GM23248 (cell line): ENCODE measurements at regions not wholly inside any gene's neighbourhood (a gene's known extent, or its start where the extent isn't known, plus 50 kb on each side); places are given as distances from the start of the nearest gene placed in this dataset.

Source experiments
- DNase-seq: peaks from one replicate; pipeline ENCODE4 v3.0.0-alpha.2; 2015
- H2AFZ ChIP-seq: fragments of 200-600 bp; sonication (generic); 2 replicates; pipeline ENCODE4 v1.6.1; 2016; ENCODE audit warnings: antibody characterized with exemption
- H3F3A ChIP-seq: fragments of 200-600 bp; sonication (generic); 2 replicates; pipeline ENCODE4 v1.6.1; 2016; ENCODE audit warnings: mild to moderate bottlenecking, antibody characterized with exemption, mixed run types; ENCODE audit not compliant: insufficient read depth
- H3K27ac ChIP-seq: fragments of 200-600 bp; sonication (generic); 2 replicates; pipeline ENCODE4 v1.5.1; 2016; ENCODE audit warnings: mild to moderate bottlenecking
- H3K27me3 ChIP-seq: fragments of 200-600 bp; sonication (generic); replicated peaks from 2 replicates; pipeline ENCODE4 v1.6.1; 2016; ENCODE audit warnings: mild to moderate bottlenecking; ENCODE audit not compliant: insufficient read depth
- H3K36me3 ChIP-seq: fragments of 200-600 bp; sonication (generic); 2 replicates; pipeline ENCODE4 v1.6.1; 2016; ENCODE audit warnings: low read depth, mild to moderate bottlenecking
- H3K4me1 ChIP-seq: fragments of 200-600 bp; sonication (generic); 2 replicates; pipeline ENCODE4 v1.6.1; 2016; ENCODE audit warnings: mild to moderate bottlenecking; ENCODE audit not compliant: insufficient read depth
- H3K4me2 ChIP-seq: fragments of 200-600 bp; sonication (generic); one replicate; pipeline ENCODE4 v1.6.1; 2016; ENCODE audit warnings: mild to moderate bottlenecking; ENCODE audit not compliant: unreplicated experiment
- H3K4me3 ChIP-seq: fragments of 200-600 bp; sonication (generic); 2 replicates; pipeline ENCODE4 v1.5.1; 2016; ENCODE audit warnings: mild to moderate bottlenecking
- H3K79me2 ChIP-seq: fragments of 200-600 bp; sonication (generic); 2 replicates; pipeline ENCODE4 v1.6.1; 2016; ENCODE audit warnings: mild to moderate bottlenecking; ENCODE audit not compliant: insufficient read depth
- H3K9ac ChIP-seq: fragments of 200-600 bp; sonication (generic); 2 replicates; pipeline ENCODE4 v1.6.1; 2016; ENCODE audit warnings: mild to moderate bottlenecking
- H3K9me2 ChIP-seq: fragments of 200-600 bp; sonication (generic); 2 replicates; pipeline ENCODE4 v1.6.1; 2016; ENCODE audit warnings: mixed run types, mild to moderate bottlenecking, moderate library complexity; ENCODE audit not compliant: insufficient read depth
- H3K9me3 ChIP-seq: fragments of 200-600 bp; sonication (generic); one replicate; pipeline ENCODE4 v1.6.1; 2017; ENCODE audit warnings: low read depth
- H4K20me1 ChIP-seq: fragments of 200-600 bp; sonication (generic); 2 replicates; pipeline ENCODE4 v1.6.0; 2016; ENCODE audit not compliant: insufficient read depth
- EZH2 ChIP-seq: fragments of 200-600 bp; sonication (generic); IDR thresholded peaks from 2 replicates; pipeline ENCODE4 v1.6.1; 2018; ENCODE audit warnings: antibody characterized with exemption, mild to moderate bottlenecking; ENCODE audit not compliant: insufficient read depth, poor library complexity, severe bottlenecking
- EZH2phosphoT487 ChIP-seq: fragments of 200-600 bp; sonication (generic); IDR thresholded peaks from 2 replicates; pipeline ENCODE4 v1.6.1; 2018; ENCODE audit warnings: antibody characterized with exemption, moderate library complexity, mild to moderate bottlenecking, low read depth; ENCODE audit not compliant: insufficient read depth
- WGBS, 2 experiments: methylation state at CpG; one replicate each; pipeline ENCODE4 v1.1.6; 2015 to 2017; ENCODE audit warnings: low lambda C conversion rate in 2 of 2, low coverage in 1 of 2; ENCODE audit errors: missing lambda C conversion rate in 2 of 2; 5-methylcytosine and 5-hydroxymethylcytosine counted together
- in situ Hi-C: fragments of 300-500 bp; cut with MboI; formaldehyde crosslinking; loops from 2 replicates; pipeline ENCODE4 v1.15.0; 2020

DNA sequence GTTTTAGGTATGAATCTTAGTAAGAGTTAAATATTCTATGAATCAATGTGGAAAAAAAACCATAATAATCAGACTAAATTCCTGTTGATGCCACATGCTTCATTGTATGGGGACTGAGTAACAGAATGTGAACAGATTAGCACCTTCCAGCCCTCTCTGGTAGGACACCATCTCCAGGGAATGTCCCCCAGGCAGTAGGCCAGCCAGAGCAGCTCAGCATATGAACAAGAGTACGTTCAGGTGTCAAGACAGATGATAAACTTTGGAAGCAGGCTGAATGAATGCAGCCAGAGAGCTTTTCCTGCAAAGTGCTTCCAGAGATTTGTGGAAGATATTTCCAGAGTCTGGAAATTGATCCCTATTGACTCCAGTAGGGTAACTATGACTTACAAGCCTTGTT is 204.4 kb downstream of the RPS29 start:
- Histone ChIP-seq H3K9ac (no peak overlapping the region), H2AFZ (no peak overlapping the region), H3K79me2 (no peaks in the 10 kb centered on the region), H3K4me1 (no peaks in the 10 kb centered on the region), H3K4me2 (no peak overlapping the region), H3F3A (no peaks in the 10 kb centered on the region), H3K9me2 (no peaks in the 10 kb centered on the region), H3K9me3 (no peaks in the 10 kb centered on the region), H3K27ac (no peak overlapping the region), H3K4me3 (no peak overlapping the region), H4K20me1 (no peaks in the 10 kb centered on the region), H3K27me3 (no peaks in the 10 kb centered on the region), H3K36me3 (no peaks in the 10 kb centered on the region)
- 0% methylated on average over 1 of the region's 1 CpG for WGBS, 2 experiments
- in situ Hi-C loops, result no loop called here
- TF ChIP-seq EZH2phosphoT487 (no peak), EZH2 (no peak)
- DNase-seq, result no peak

DNA sequence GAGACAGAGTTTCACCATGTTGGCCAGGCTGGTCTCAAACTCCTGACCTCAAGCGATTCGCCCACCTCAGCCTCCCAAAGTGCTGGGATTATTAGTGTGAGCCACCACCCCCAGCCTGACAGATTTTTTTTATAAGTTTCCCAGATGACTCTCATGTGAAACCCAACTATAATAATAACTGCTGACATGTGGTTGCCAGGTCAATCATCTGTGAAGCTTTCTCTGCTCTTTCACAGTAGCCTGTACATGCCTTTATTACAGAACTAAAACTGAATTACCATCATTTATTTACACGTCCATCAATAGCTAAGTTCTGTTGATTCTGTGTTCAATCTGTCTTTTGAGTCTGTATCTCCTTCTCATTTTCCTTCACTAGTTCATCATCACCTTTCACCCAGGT is 218.5 kb downstream of the RPS29 start:
- Histone ChIP-seq H3K4me2 (no peak overlapping the region), H3K4me1 (no peaks in the 10 kb centered on the region), H3K9ac (no peak overlapping the region), H4K20me1 (no peaks in the 10 kb centered on the region), H3K79me2 (no peaks in the 10 kb centered on the region), H3K4me3 (no peak overlapping the region), H3K9me3 (no peaks in the 10 kb centered on the region), H3K9me2 (no peaks in the 10 kb centered on the region), H3K27ac (no peak overlapping the region), H3K27me3 (no peaks in the 10 kb centered on the region), H2AFZ (no peak overlapping the region), H3K36me3 (no peaks in the 10 kb centered on the region), H3F3A (no peaks in the 10 kb centered on the region)
- WGBS, 2 experiments, result 0 to 4% methylated on average over 3 of the region's 3 CpGs
- TF ChIP-seq EZH2 (no peak), EZH2phosphoT487 (no peak)
- no peak for DNase-seq
- in situ Hi-C loops, result no loop called here

DNA sequence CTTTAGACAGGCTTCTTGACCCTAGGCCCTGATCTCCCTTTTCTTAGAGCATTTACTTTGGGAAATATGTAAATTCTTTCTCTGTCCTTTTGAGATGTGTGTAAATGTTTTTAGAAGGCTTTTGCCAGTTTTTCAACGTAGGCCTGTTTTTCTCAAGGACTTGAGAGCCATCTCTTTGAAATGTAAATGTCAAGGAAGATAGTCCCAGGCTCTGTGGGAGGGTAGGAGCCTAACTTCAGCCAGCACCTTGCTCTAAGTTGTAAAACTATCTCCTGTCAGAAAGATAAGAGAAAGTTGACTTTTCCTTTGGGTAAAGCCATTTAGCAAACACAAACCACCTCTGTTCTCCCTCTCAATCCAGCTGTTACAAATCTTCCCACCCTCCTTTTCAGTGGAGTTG is 219.8 kb downstream of the RPS29 start:
- no peaks in the 10 kb centered on the region for H4K20me1 ChIP-seq
- H3K36me3 ChIP-seq, result no peaks in the 10 kb centered on the region
- no peaks in the 10 kb centered on the region for H3K9me3 ChIP-seq
- no peak overlapping the region for H3K27ac ChIP-seq
- H3K9ac ChIP-seq, result no peak overlapping the region
- in situ Hi-C loops, result no loop called here
- WGBS, 2 experiments, result 0 to 12% methylated on average over 1 of the region's 1 CpG
- H3K79me2 ChIP-seq, result no peaks in the 10 kb centered on the region
- no peak overlapping the region for H3K4me2 ChIP-seq
- H3K4me3 ChIP-seq, result no peak overlapping the region
- DNase-seq, result no peak
- no peak overlapping the region for H2AFZ ChIP-seq
- no peaks in the 10 kb centered on the region for H3K9me2 ChIP-seq
- no peaks in the 10 kb centered on the region for H3K27me3 ChIP-seq
- no peaks in the 10 kb centered on the region for H3F3A ChIP-seq
- no peak for TF ChIP-seq EZH2phosphoT487
- no peak for TF ChIP-seq EZH2
- H3K4me1 ChIP-seq, result no peaks in the 10 kb centered on the region

DNA sequence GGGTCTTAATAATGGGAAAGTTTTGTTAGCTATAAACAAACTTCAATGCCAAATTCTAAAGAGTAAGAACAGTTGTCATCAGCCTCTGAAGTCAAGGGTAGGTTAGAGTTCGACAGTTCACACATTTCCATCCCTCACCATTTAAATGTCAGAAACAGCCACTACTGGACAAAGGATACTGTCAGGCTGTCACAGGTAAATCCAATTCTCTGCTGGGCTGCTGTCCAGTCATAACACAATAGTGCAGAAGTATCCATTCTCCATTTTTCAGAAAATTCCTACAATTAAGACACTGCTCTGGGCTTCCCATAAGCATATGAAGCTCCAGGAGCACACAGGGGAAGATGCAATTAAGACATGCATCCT is 221.4 kb downstream of the RPS29 start:
- Histone ChIP-seq H2AFZ (no peak overlapping the region), H3K36me3 (no peaks in the 10 kb centered on the region), H3K4me2 (no peak overlapping the region), H4K20me1 (no peaks in the 10 kb centered on the region), H3K9me2 (no peaks in the 10 kb centered on the region), H3K9me3 (no peaks in the 10 kb centered on the region), H3K27ac (no peak overlapping the region), H3K9ac (no peak overlapping the region), H3K79me2 (no peaks in the 10 kb centered on the region), H3F3A (no peaks in the 10 kb centered on the region), H3K27me3 (no peaks in the 10 kb centered on the region), H3K4me3 (no peak overlapping the region), H3K4me1 (no peaks in the 10 kb centered on the region)
- in situ Hi-C loops, result no loop called here
- 0 to 5% methylated on average over 1 of the region's 1 CpG for WGBS, 2 experiments
- no peak for DNase-seq
- TF ChIP-seq EZH2phosphoT487, result no peak
- no peak for TF ChIP-seq EZH2
